Activated naive CD8-positive, alpha-beta T cell treated with anti-CD3 and anti-CD28 coated beads for 36 hours (primary cell): ENCODE measurements at regions not wholly inside any gene's neighbourhood (a gene's known extent, or its start where the extent isn't known, plus 50 kb on each side); places are given as distances from the start of the nearest gene placed in this dataset.

ENCODE experiments used
- DNase-seq: peaks from one replicate; pipeline ENCODE4 v3.0.0; 2021
- H3K27ac Mint-ChIP-seq: one replicate; pipeline ENCODE4 v1.8.0; 2022; ENCODE audit warnings: mild to moderate bottlenecking, moderate library complexity, mixed read lengths
- H3K27me3 Mint-ChIP-seq: one replicate; pipeline ENCODE4 v1.8.0; 2022; ENCODE audit warnings: mild to moderate bottlenecking, mixed read lengths
- H3K36me3 Mint-ChIP-seq: one replicate; pipeline ENCODE4 v1.8.0; 2021; ENCODE audit warnings: mild to moderate bottlenecking, mixed read lengths
- H3K4me1 Mint-ChIP-seq: one replicate; pipeline ENCODE4 v1.8.0; 2021; ENCODE audit warnings: mixed read lengths
- H3K4me3 Mint-ChIP-seq: one replicate; pipeline ENCODE4 v1.8.0; 2022; ENCODE audit warnings: mild to moderate bottlenecking, moderate library complexity, mixed read lengths
- H3K9me3 Mint-ChIP-seq: one replicate; pipeline ENCODE4 v1.8.0; 2022; ENCODE audit warnings: mixed read lengths

GRCh38 chr2:34005901-34006300 is 406.8 kb upstream of the FAM98A start:
- DNase-seq: no peak
- no peaks in the 10 kb centered on the region for H3K4me1 Mint-ChIP-seq
- no peaks in the 10 kb centered on the region for H3K27me3 Mint-ChIP-seq
- no peaks in the 10 kb centered on the region for H3K9me3 Mint-ChIP-seq
- H3K27ac Mint-ChIP-seq: no peak overlapping the region
- H3K36me3 Mint-ChIP-seq: no peaks in the 10 kb centered on the region
- no peak overlapping the region for H3K4me3 Mint-ChIP-seq

- no peaks in the 10 kb centered on the region for H3K36me3 Mint-ChIP-seq
- H3K9me3 Mint-ChIP-seq: no peaks in the 10 kb centered on the region
- no peaks in the 10 kb centered on the region for H3K27me3 Mint-ChIP-seq
- H3K4me1 Mint-ChIP-seq: no peaks in the 10 kb centered on the region
- DNase-seq: no peak
- no peak overlapping the region for H3K27ac Mint-ChIP-seq
- no peak overlapping the region for H3K4me3 Mint-ChIP-seq
Observed at GRCh38 chr2:34004936-34005335, 405.8 kb upstream of the FAM98A start.

- Mint-ChIP-seq H3K4me3 (no peak overlapping the region), H3K27me3 (no peaks in the 10 kb centered on the region), H3K4me1 (no peaks in the 10 kb centered on the region), H3K27ac (no peak overlapping the region), H3K36me3 (no peaks in the 10 kb centered on the region), H3K9me3 (no peaks in the 10 kb centered on the region)
- no peak for DNase-seq
Observed at GRCh38 chr2:34003795-34004194, 404.7 kb upstream of the FAM98A start.

GRCh38 chr2:34001557-34001956 is 402.5 kb upstream of the FAM98A start:
- no peak overlapping the region for H3K27ac Mint-ChIP-seq
- no peak for DNase-seq
- H3K4me3 Mint-ChIP-seq: no peak overlapping the region
- peaks cover 11% of the 10 kb centered on the region for H3K9me3 Mint-ChIP-seq
- H3K27me3 Mint-ChIP-seq: no peaks in the 10 kb centered on the region
- no peaks in the 10 kb centered on the region for H3K4me1 Mint-ChIP-seq
- H3K36me3 Mint-ChIP-seq: no peaks in the 10 kb centered on the region

GRCh38 chr2:33984131-33984530 is 385.0 kb upstream of the FAM98A start:
- Mint-ChIP-seq H3K4me3 (no peak overlapping the region), H3K4me1 (no peaks in the 10 kb centered on the region), H3K36me3 (no peaks in the 10 kb centered on the region), H3K9me3 (peaks cover 2% of the 10 kb centered on the region), H3K27ac (no peak overlapping the region), H3K27me3 (peaks cover 3% of the 10 kb centered on the region)
- DNase-seq: no peak

- H3K27me3 Mint-ChIP-seq: peaks cover 3% of the 10 kb centered on the region
- no peaks in the 10 kb centered on the region for H3K36me3 Mint-ChIP-seq
- no peaks in the 10 kb centered on the region for H3K9me3 Mint-ChIP-seq
- no peaks in the 10 kb centered on the region for H3K4me1 Mint-ChIP-seq
- no peak for DNase-seq
- H3K4me3 Mint-ChIP-seq: no peak overlapping the region
- H3K27ac Mint-ChIP-seq: no peak overlapping the region
Observed at GRCh38 chr2:33978471-33978870, 379.4 kb upstream of the FAM98A start.

- H3K4me3 Mint-ChIP-seq: no peak overlapping the region
- H3K4me1 Mint-ChIP-seq: no peaks in the 10 kb centered on the region
- no peak overlapping the region for H3K27ac Mint-ChIP-seq
- H3K9me3 Mint-ChIP-seq: peaks cover 1% of the 10 kb centered on the region
- H3K27me3 Mint-ChIP-seq: peaks cover 5% of the 10 kb centered on the region
- DNase-seq: no peak
- no peaks in the 10 kb centered on the region for H3K36me3 Mint-ChIP-seq
Observed at GRCh38 chr2:33975498-33975897, 376.4 kb upstream of the FAM98A start.

GRCh38 chr2:33967103-33967502 is 368.0 kb upstream of the FAM98A start:
- Mint-ChIP-seq H3K36me3 (no peaks in the 10 kb centered on the region), H3K4me3 (no peak overlapping the region), H3K9me3 (peaks cover 1% of the 10 kb centered on the region), H3K27ac (no peak overlapping the region), H3K27me3 (peaks cover 5% of the 10 kb centered on the region), H3K4me1 (no peaks in the 10 kb centered on the region)
- no peak for DNase-seq

- Mint-ChIP-seq H3K36me3 (no peaks in the 10 kb centered on the region), H3K27ac (no peak overlapping the region), H3K4me1 (no peaks in the 10 kb centered on the region), H3K27me3 (no peaks in the 10 kb centered on the region), H3K4me3 (no peak overlapping the region), H3K9me3 (no peaks in the 10 kb centered on the region)
- no peak for DNase-seq
Observed at GRCh38 chr2:33958591-33958990, 359.5 kb upstream of the FAM98A start.

GRCh38 chr2:33949371-33949770 is 350.3 kb upstream of the FAM98A start:
- H3K4me3 Mint-ChIP-seq: no peak overlapping the region
- H3K4me1 Mint-ChIP-seq: no peaks in the 10 kb centered on the region

GRCh38 chr2:33946193-33946592 is 347.1 kb upstream of the FAM98A start:
- no peaks in the 10 kb centered on the region for H3K4me1 Mint-ChIP-seq

More at GRCh38 chr2:33949371-33949770, 350.3 kb upstream of the FAM98A start:
- H3K9me3 Mint-ChIP-seq: peaks cover 3% of the 10 kb centered on the region
- no peaks in the 10 kb centered on the region for H3K27me3 Mint-ChIP-seq
- H3K27ac Mint-ChIP-seq: no peak overlapping the region
- no peaks in the 10 kb centered on the region for H3K36me3 Mint-ChIP-seq
- no peak for DNase-seq

GRCh38 chr2:33933203-33933602 is 334.1 kb upstream of the FAM98A start:
- Mint-ChIP-seq H3K9me3 (peaks cover 1% of the 10 kb centered on the region), H3K27me3 (peaks cover 4% of the 10 kb centered on the region), H3K4me1 (peaks cover 3% of the 10 kb centered on the region), H3K4me3 (no peak overlapping the region), H3K36me3 (no peaks in the 10 kb centered on the region), H3K27ac (no peak overlapping the region)
- no peak for DNase-seq

More at GRCh38 chr2:33946193-33946592, 347.1 kb upstream of the FAM98A start:
- no peaks in the 10 kb centered on the region for H3K27me3 Mint-ChIP-seq
- no peak overlapping the region for H3K27ac Mint-ChIP-seq
- no peaks in the 10 kb centered on the region for H3K36me3 Mint-ChIP-seq
- H3K4me3 Mint-ChIP-seq: no peak overlapping the region
- peaks cover 7% of the 10 kb centered on the region for H3K9me3 Mint-ChIP-seq
- no peak for DNase-seq

- H3K4me3 Mint-ChIP-seq: no peak overlapping the region
- peaks cover 3% of the 10 kb centered on the region for H3K4me1 Mint-ChIP-seq
- no peak overlapping the region for H3K27ac Mint-ChIP-seq
- peaks cover under 1% of the 10 kb centered on the region for H3K27me3 Mint-ChIP-seq
- no peak for DNase-seq
- peaks cover 3% of the 10 kb centered on the region for H3K9me3 Mint-ChIP-seq
- peaks cover 2% of the 10 kb centered on the region for H3K36me3 Mint-ChIP-seq
Observed at GRCh38 chr2:33931164-33931563, 332.1 kb upstream of the FAM98A start.

GRCh38 chr2:33929467-33929866 is 330.4 kb upstream of the FAM98A start:
- DNase-seq: no peak
- no peaks in the 10 kb centered on the region for H3K27me3 Mint-ChIP-seq
- H3K4me3 Mint-ChIP-seq: no peak overlapping the region
- H3K36me3 Mint-ChIP-seq: peaks cover 2% of the 10 kb centered on the region
- H3K27ac Mint-ChIP-seq: no peak overlapping the region
- H3K9me3 Mint-ChIP-seq: peaks cover 3% of the 10 kb centered on the region
- peaks cover 3% of the 10 kb centered on the region for H3K4me1 Mint-ChIP-seq

GRCh38 chr2:33927756-33928155 is 328.7 kb upstream of the FAM98A start:
- no peak overlapping the region for H3K27ac Mint-ChIP-seq
- H3K4me3 Mint-ChIP-seq: no peak overlapping the region
- peaks cover 2% of the 10 kb centered on the region for H3K36me3 Mint-ChIP-seq
- peaks cover 2% of the 10 kb centered on the region for H3K9me3 Mint-ChIP-seq
- no peaks in the 10 kb centered on the region for H3K27me3 Mint-ChIP-seq
- no peak for DNase-seq
- peaks cover 3% of the 10 kb centered on the region for H3K4me1 Mint-ChIP-seq

- Mint-ChIP-seq H3K27me3 (no peaks in the 10 kb centered on the region), H3K4me3 (no peak overlapping the region), H3K4me1 (peaks cover 3% of the 10 kb centered on the region), H3K9me3 (peaks cover 2% of the 10 kb centered on the region), H3K27ac (no peak overlapping the region), H3K36me3 (peaks cover 2% of the 10 kb centered on the region)
- DNase-seq: no peak
Observed at GRCh38 chr2:33925311-33925710, 326.2 kb upstream of the FAM98A start.
